Ishikawa (cell line): ENCODE measurements at regions not wholly inside any gene's neighbourhood (a gene's known extent, or its start where the extent isn't known, plus 50 kb on each side); places are given as distances from the start of the nearest gene placed in this dataset.

Experiments
- CEBPB ChIP-seq: IDR thresholded peaks from 2 replicates; pipeline ENCODE4 v1.6.1; 2012
- MAX ChIP-seq: IDR thresholded peaks from 2 replicates; pipeline ENCODE4 v1.6.1; 2012
- RAD21 ChIP-seq: IDR thresholded peaks from 2 replicates; pipeline ENCODE4 v1.6.1; 2012; ENCODE audit warnings: low read depth
- TAF1 ChIP-seq: IDR thresholded peaks from 2 replicates; pipeline ENCODE4 v1.6.1; 2012; ENCODE audit warnings: low read depth, mild to moderate bottlenecking
- YY1 ChIP-seq: IDR thresholded peaks from 2 replicates; pipeline ENCODE4 v1.6.1; 2012; ENCODE audit warnings: low read depth

- TF ChIP-seq YY1 (no peak), CEBPB (no peak), TAF1 (no peak), MAX (no peak), RAD21 (no peak)
These were observed 137.9 kb downstream of the TTC8 start for GRCh38 chr14:88962356-88962755.
